MG63 (cell line): ENCODE measurements at regions not wholly inside any gene's neighbourhood (a gene's known extent, or its start where the extent isn't known, plus 50 kb on each side); places are given as distances from the start of the nearest gene placed in this dataset.
"Not testable (repeated sequence)": the region's sequence is repeated elsewhere in the genome, so short reads cannot be mapped to it uniquely, and the experiment has no call there.

Experiments used
- DNase-seq: peaks from one replicate; pipeline ENCODE4 v3.0.0-alpha.2; 2020
- H3K27me3 ChIP-seq: fragments of 250-450 bp; sonication (Bioruptor Pico); 2 replicates; pipeline ENCODE4 v1.5.1; 2020; ENCODE audit warnings: mild to moderate bottlenecking, moderate library complexity
- H3K36me3 ChIP-seq: fragments of 250-450 bp; sonication (Bioruptor Pico); 2 replicates; pipeline ENCODE4 v1.5.1; 2020; ENCODE audit warnings: mild to moderate bottlenecking, moderate library complexity
- H3K4me3 ChIP-seq: fragments of 250-450 bp; sonication (Bioruptor Pico); 2 replicates; pipeline ENCODE4 v1.5.1; 2020; ENCODE audit warnings: mild to moderate bottlenecking, moderate library complexity
- H3K9me3 ChIP-seq: fragments of 250-450 bp; sonication (Bioruptor Pico); 2 replicates; pipeline ENCODE4 v1.5.1; 2020; ENCODE audit warnings: mild to moderate bottlenecking, moderate library complexity

- H3K27me3 ChIP-seq, result no peaks in the 10 kb centered on the region
- DNase-seq, result no peak
- H3K9me3 ChIP-seq, result no peaks in the 10 kb centered on the region
- no peak overlapping the region for H3K4me3 ChIP-seq
- H3K36me3 ChIP-seq, result no peaks in the 10 kb centered on the region
These were observed 623.9 kb downstream of the DOK5 start for GRCh38 chr20:55099251-55099650.

- Histone ChIP-seq H3K27me3 (no peaks in the 10 kb centered on the region), H3K36me3 (no peaks in the 10 kb centered on the region), H3K9me3 (0 out of 2 replicates have a peak, but pooled peaks cover 6% of the 10 kb centered on the region), H3K4me3 (no peak overlapping the region)
- no peak for DNase-seq
These were observed 622.2 kb downstream of the DOK5 start for GRCh38 chr20:55097621-55098020.

- 0 out of 2 replicates have a peak, but pooled peaks cover 6% of the 10 kb centered on the region for H3K9me3 ChIP-seq
- no peak overlapping the region for H3K4me3 ChIP-seq
- H3K27me3 ChIP-seq, result no peaks in the 10 kb centered on the region
- H3K36me3 ChIP-seq, result no peaks in the 10 kb centered on the region
- DNase-seq, result no peak
These were observed 620.5 kb downstream of the DOK5 start for GRCh38 chr20:55095745-55096400.

- DNase-seq, result no peak
- H3K36me3 ChIP-seq, result no peaks in the 10 kb centered on the region
- no peaks in the 10 kb centered on the region for H3K27me3 ChIP-seq
- 0 out of 2 replicates have a peak, but pooled peaks cover 6% of the 10 kb centered on the region for H3K9me3 ChIP-seq
- H3K4me3 ChIP-seq, result no peak overlapping the region
These were observed 619.0 kb downstream of the DOK5 start for GRCh38 chr20:55094353-55094861.

- DNase-seq, result no peak
- Histone ChIP-seq H3K36me3 (no peaks in the 10 kb centered on the region), H3K27me3 (no peaks in the 10 kb centered on the region), H3K9me3 (0 out of 2 replicates have a peak, but pooled peaks cover 6% of the 10 kb centered on the region), H3K4me3 (no peak overlapping the region)
These were observed 614.9 kb downstream of the DOK5 start for GRCh38 chr20:55090286-55090685.

GRCh38 chr20:55086421-55086820 lies 611.0 kb downstream of the DOK5 start:
- Histone ChIP-seq H3K9me3 (no peaks in the 10 kb centered on the region), H3K27me3 (no peaks in the 10 kb centered on the region)
- no peak for DNase-seq

GRCh38 chr20:55079917-55080316 lies 604.5 kb downstream of the DOK5 start:
- H3K4me3 ChIP-seq, result no peak overlapping the region

More at GRCh38 chr20:55086421-55086820, 611.0 kb downstream of the DOK5 start:
- Histone ChIP-seq H3K4me3 (no peak overlapping the region), H3K36me3 (no peaks in the 10 kb centered on the region)

GRCh38 chr20:55074266-55074840 lies 599.0 kb downstream of the DOK5 start:
- not testable (repeated sequence) for H3K36me3 ChIP-seq, H3K9me3 ChIP-seq, DNase-seq, H3K4me3 ChIP-seq, H3K27me3 ChIP-seq

More at GRCh38 chr20:55079917-55080316, 604.5 kb downstream of the DOK5 start:
- no peak for DNase-seq
- H3K27me3 ChIP-seq, result no peaks in the 10 kb centered on the region
- H3K9me3 ChIP-seq, result no peaks in the 10 kb centered on the region
- no peaks in the 10 kb centered on the region for H3K36me3 ChIP-seq

- DNase-seq, result peak; percentile 72
- Histone ChIP-seq H3K4me3 (no peak overlapping the region), H3K36me3 (no peaks in the 10 kb centered on the region), H3K27me3 (no peaks in the 10 kb centered on the region), H3K9me3 (peaks cover 4% of the 10 kb centered on the region; the same call in 1 of the 2 replicates)
These were observed 594.6 kb downstream of the DOK5 start for GRCh38 chr20:55070001-55070400.

GRCh38 chr20:55067158-55067825 lies 591.9 kb downstream of the DOK5 start:
- Histone ChIP-seq H3K9me3 (peaks cover 13% of the 10 kb centered on the region), H3K36me3 (no peaks in the 10 kb centered on the region), H3K27me3 (no peaks in the 10 kb centered on the region), H3K4me3 (no peak overlapping the region)
- DNase-seq, result peak; percentile 46

GRCh38 chr20:55058938-55059337 lies 583.5 kb downstream of the DOK5 start:
- peaks cover 9% of the 10 kb centered on the region for H3K9me3 ChIP-seq
- no peaks in the 10 kb centered on the region for H3K36me3 ChIP-seq
- no peaks in the 10 kb centered on the region for H3K27me3 ChIP-seq
- no peak overlapping the region for H3K4me3 ChIP-seq
- no peak for DNase-seq

GRCh38 chr20:55057779-55058415 lies 582.5 kb downstream of the DOK5 start:
- H3K27me3 ChIP-seq, result no peaks in the 10 kb centered on the region
- no peaks in the 10 kb centered on the region for H3K36me3 ChIP-seq
- DNase-seq, result peak; percentile 19
- no peak overlapping the region for H3K4me3 ChIP-seq
- peaks cover 3% of the 10 kb centered on the region for H3K9me3 ChIP-seq

- no peaks in the 10 kb centered on the region for H3K9me3 ChIP-seq
- no peak overlapping the region for H3K4me3 ChIP-seq
- no peaks in the 10 kb centered on the region for H3K27me3 ChIP-seq
- no peak for DNase-seq
- H3K36me3 ChIP-seq, result no peaks in the 10 kb centered on the region
These were observed 579.1 kb downstream of the DOK5 start for GRCh38 chr20:55054453-55054852.

GRCh38 chr20:55053389-55053788 lies 578.0 kb downstream of the DOK5 start:
- no peaks in the 10 kb centered on the region for H3K27me3 ChIP-seq
- H3K36me3 ChIP-seq, result no peaks in the 10 kb centered on the region
- no peak overlapping the region for H3K4me3 ChIP-seq
- no peaks in the 10 kb centered on the region for H3K9me3 ChIP-seq
- DNase-seq, result no peak

GRCh38 chr20:55052459-55052858 lies 577.1 kb downstream of the DOK5 start:
- no peaks in the 10 kb centered on the region for H3K36me3 ChIP-seq
- no peak for DNase-seq
- H3K9me3 ChIP-seq, result no peaks in the 10 kb centered on the region
- H3K4me3 ChIP-seq, result no peak overlapping the region
- H3K27me3 ChIP-seq, result no peaks in the 10 kb centered on the region

- Histone ChIP-seq H3K27me3 (no peaks in the 10 kb centered on the region), H3K36me3 (no peaks in the 10 kb centered on the region), H3K9me3 (no peaks in the 10 kb centered on the region)
These were observed 563.3 kb downstream of the DOK5 start for GRCh38 chr20:55038684-55039083.

GRCh38 chr20:55031971-55032370 lies 556.6 kb downstream of the DOK5 start:
- Histone ChIP-seq H3K27me3 (no peaks in the 10 kb centered on the region), H3K4me3 (no peak overlapping the region), H3K9me3 (no peaks in the 10 kb centered on the region), H3K36me3 (no peaks in the 10 kb centered on the region)
- no peak for DNase-seq

More at GRCh38 chr20:55038684-55039083, 563.3 kb downstream of the DOK5 start:
- H3K4me3 ChIP-seq, result no peak overlapping the region
- no peak for DNase-seq
